Suppressor macrophage treated with lipopolysaccharide for 1 hour (primary cell): ENCODE measurements at regions not wholly inside any gene's neighbourhood (a gene's known extent, or its start where the extent isn't known, plus 50 kb on each side); places are given as distances from the start of the nearest gene placed in this dataset.
A peak's percentile ranks its signal among the peaks of the same experiment; 100 is the strongest.

Experiments used
- DNase-seq, 3 donors: peaks; one replicate each; pipeline ENCODE4 v3.0.0-alpha.2; 2020 to 2022

GRCh38 chr12:126551869-126552268 is 1486.6 kb downstream of the AACS start:
- no peak for DNase-seq

GRCh38 chr12:126554625-126555024 is 1489.4 kb downstream of the AACS start:
- no peak for DNase-seq

GRCh38 chr12:126557659-126558058 is 1492.4 kb downstream of the AACS start:
- no peak for DNase-seq

- DNase-seq, result no peak
These were observed 1493.0 kb downstream of the AACS start for GRCh38 chr12:126558219-126558618.

- no peak for DNase-seq
These were observed 1493.6 kb downstream of the AACS start for GRCh38 chr12:126558810-126559209.

GRCh38 chr12:126567016-126567415 is 1501.8 kb downstream of the AACS start:
- DNase-seq, result no peak

GRCh38 chr12:126569706-126570105 is 1504.5 kb downstream of the AACS start:
- no peak for DNase-seq

- DNase-seq, result no peak
These were observed 1505.3 kb downstream of the AACS start for GRCh38 chr12:126570566-126570965.

GRCh38 chr12:126572170-126572569 is 1506.9 kb downstream of the AACS start:
- no peak for DNase-seq

GRCh38 chr12:126581655-126582054 is 1516.4 kb downstream of the AACS start:
- no peak for DNase-seq

GRCh38 chr12:126582231-126582630 is 1517.0 kb downstream of the AACS start:
- DNase-seq, result no peak

- DNase-seq, result no peak
These were observed 1523.5 kb downstream of the AACS start for GRCh38 chr12:126588586-126589249.

- DNase-seq, result no peak
These were observed 1526.3 kb downstream of the AACS start for GRCh38 chr12:126591533-126591932.

GRCh38 chr12:126601184-126602170 is 1536.2 kb downstream of the AACS start:
- DNase-seq, result no peak

GRCh38 chr12:126602612-126603011 is 1537.4 kb downstream of the AACS start:
- DNase-seq, result no peak

- DNase-seq, result peak in 1 of 3 donors; percentile 14
These were observed 1541.9 kb downstream of the AACS start for GRCh38 chr12:126607157-126607556.

- DNase-seq, result no peak
These were observed 1542.6 kb downstream of the AACS start for GRCh38 chr12:126607867-126608266.

GRCh38 chr12:126608607-126609175 is 1543.5 kb downstream of the AACS start:
- DNase-seq, result peak in 1 of 3 donors; percentile 16

- no peak for DNase-seq
These were observed 1551.2 kb downstream of the AACS start for GRCh38 chr12:126616441-126616840.

GRCh38 chr12:126617312-126617711 is 1552.1 kb downstream of the AACS start:
- no peak for DNase-seq

GRCh38 chr12:126627596-126627995 is 1562.4 kb downstream of the AACS start:
- no peak for DNase-seq

- no peak for DNase-seq
These were observed 1571.6 kb downstream of the AACS start for GRCh38 chr12:126636821-126637220.

GRCh38 chr12:126644236-126645020 is 1579.2 kb downstream of the AACS start:
- DNase-seq, result no peak
